HCT116 (cell line): ENCODE measurements at regions not wholly inside any gene's neighbourhood (a gene's known extent, or its start where the extent isn't known, plus 50 kb on each side); places are given as distances from the start of the nearest gene placed in this dataset.

Experiments
- ATAC-seq: fragments of 200-7000 bp; cut with Tn5 transposase; 2 replicates; pipeline ENCODE4 v1.9.1; 2020; ENCODE audit warnings: mild to moderate bottlenecking, moderate library complexity
- BruUV-seq: library from RNA; stranded (reverse); fragments of 400-500 nt; replicated peaks from 2 replicates; lab custom pipeline; 2021; lab: Mats Ljungman, UMichigan
- CTCF ChIA-PET: fragments of 300-600 bp; sonication (Branson Sonifier 250); formaldehyde crosslinking; loops from one replicate; lab custom pipeline; 2021; ENCODE audit warnings: antibody characterized with exemption; lab: Charles Lee
- POLR2A ChIA-PET: fragments of 300-600, 350-600 bp; sonication (Branson Sonifier 250); formaldehyde crosslinking; loops from one replicate; lab custom pipeline; 2021; ENCODE audit warnings: antibody characterized with exemption; lab: Charles Lee
- RAD21 ChIA-PET, 2 experiments: fragments of 300-600 bp; sonication (Branson Sonifier 250); formaldehyde crosslinking; loops; one replicate each; lab custom pipeline; 2023; ENCODE audit warnings: low total read pairs in 2 of 2; ENCODE audit not compliant: uncharacterized antibody in 2 of 2, unreplicated experiment in 2 of 2, low non-redundant PET in 1 of 2; lab: Charles Lee
- DNase-seq: peaks from one replicate; pipeline ENCODE4 v3.0.0-alpha.2; 2010; ENCODE audit warnings: low read depth, low spot score
- H2AFZ ChIP-seq: fragments of 200-600 bp; shearing (Covaris generic), sonication (generic); 2 replicates; pipeline ENCODE4 v1.6.1; 2017; ENCODE audit warnings: low read depth, mixed run types, mixed read lengths, antibody characterized with exemption, low read length; ENCODE audit not compliant: poor library complexity, severe bottlenecking
- H3K27ac ChIP-seq: 2 replicates; pipeline ENCODE4 v1.5.1; 2012; ENCODE audit warnings: low read depth, low read length
- H3K27me3 ChIP-seq: fragments of 200-600 bp; sonication (generic); 2 replicates; pipeline ENCODE4 v1.6.1; 2016; ENCODE audit warnings: mixed run types, low read length, mixed read lengths; ENCODE audit not compliant: insufficient read depth
- H3K36me3 ChIP-seq, 2 experiments: fragments of 200-500 bp in 1 of 2; fragments of 200-600 bp in 1 of 2; sonication (Bioruptor generic) in 1 of 2; sonication (generic) in 1 of 2; 2 replicates each; pipeline versions ENCODE4 v1.5.1 to v1.6.1; 2014 to 2016; ENCODE audit warnings: low read length in 2 of 2, inconsistent platforms in 1 of 2, mixed read lengths in 1 of 2, mixed run types in 1 of 2; ENCODE audit not compliant: insufficient read depth in 2 of 2, control insufficient read depth in 1 of 2
- H3K4me1 ChIP-seq, 2 experiments: fragments of 200-600 bp in 1 of 2; sonication (generic) in 1 of 2; 2 replicates each; pipeline versions ENCODE4 v1.5.1 to v1.6.1; 2012 to 2017; ENCODE audit warnings: low read length in 2 of 2, inconsistent platforms in 1 of 2, mild to moderate bottlenecking in 1 of 2, mixed read lengths in 1 of 2, mixed run types in 1 of 2, moderate library complexity in 1 of 2; ENCODE audit not compliant: insufficient read depth in 2 of 2, control insufficient read depth in 1 of 2
- H3K4me2 ChIP-seq: fragments of 200-600 bp; sonication (generic); 2 replicates; pipeline ENCODE4 v1.6.1; 2017; ENCODE audit warnings: mixed run types, low read length, mixed read lengths
- H3K4me3 ChIP-seq, 2 experiments: fragments of 200-600 bp in 1 of 2; sonication (generic) in 1 of 2; replicated peaks in 1 of 2; 2 replicates each; pipeline ENCODE4 v1.5.1; 2011 to 2016; ENCODE audit warnings: low read length in 2 of 2, control low read depth in 1 of 2, low read depth in 1 of 2, mild to moderate bottlenecking in 1 of 2, mixed read lengths in 1 of 2, mixed run types in 1 of 2
- H3K79me2 ChIP-seq: fragments of 200-600 bp; sonication (generic); 2 replicates; pipeline ENCODE4 v1.6.1; 2017; ENCODE audit warnings: mild to moderate bottlenecking, mixed run types, low read length, moderate library complexity, mixed read lengths; ENCODE audit not compliant: insufficient read depth
- H3K9ac ChIP-seq: fragments of 200-600 bp; sonication (generic); 2 replicates; pipeline ENCODE4 v1.6.1; 2016; ENCODE audit warnings: low read length, mixed read lengths
- H3K9me2 ChIP-seq: fragments of 200-600 bp; sonication (generic), shearing (Covaris generic); 2 replicates; pipeline ENCODE4 v1.6.1; 2017; ENCODE audit warnings: mixed run types, mild to moderate bottlenecking, moderate library complexity; ENCODE audit not compliant: insufficient read depth
- H3K9me3 ChIP-seq, 2 experiments: fragments of 200-500 bp in 1 of 2; fragments of 200-600 bp in 1 of 2; sonication (Bioruptor generic) in 1 of 2; sonication (generic) in 1 of 2; 2 replicates each; pipeline ENCODE4 v1.6.1; 2014 to 2017; ENCODE audit warnings: low read length in 2 of 2, mixed read lengths in 2 of 2, inconsistent platforms in 1 of 2, low read depth in 1 of 2, mild to moderate bottlenecking in 1 of 2, mixed run types in 1 of 2, moderate library complexity in 1 of 2; ENCODE audit not compliant: control insufficient read depth in 1 of 2, insufficient read depth in 1 of 2
- H4K20me1 ChIP-seq: fragments of 200-600 bp; sonication (generic), shearing (Covaris generic); 2 replicates; pipeline ENCODE4 v1.6.1; 2017; ENCODE audit warnings: mixed run types, mild to moderate bottlenecking, moderate library complexity; ENCODE audit not compliant: insufficient read depth
- CBX3 ChIP-seq: IDR thresholded peaks from 2 replicates; pipeline ENCODE4 v1.6.1; 2012; ENCODE audit warnings: low read depth
- FOSL1 ChIP-seq: IDR thresholded peaks from 2 replicates; pipeline ENCODE4 v1.6.1; 2012; ENCODE audit warnings: low read depth
- POLR2AphosphoS5 ChIP-seq: IDR thresholded peaks from 2 replicates; pipeline ENCODE4 v1.6.1; 2011; ENCODE audit warnings: mild to moderate bottlenecking, low read depth, low read length, moderate library complexity
- YY1 ChIP-seq: IDR thresholded peaks from 2 replicates; pipeline ENCODE4 v1.6.1; 2011; ENCODE audit warnings: low read length, low read depth, moderate library complexity, mild to moderate bottlenecking; ENCODE audit not compliant: insufficient replicate concordance; ENCODE audit errors: extremely low read depth
- ZBTB33 ChIP-seq: IDR thresholded peaks from 2 replicates; pipeline ENCODE4 v1.6.1; 2011; ENCODE audit warnings: mild to moderate bottlenecking, low read length, moderate library complexity; ENCODE audit not compliant: insufficient replicate concordance; ENCODE audit errors: extremely low read depth
- intact Hi-C: fragments of 100-400 bp; cut with micrococcal nuclease; formaldehyde crosslinking; loops from 2 replicates; pipeline ENCODE4 v1.10.0; 2022

- H3K27ac ChIP-seq, result no peak overlapping the region
- H3K4me2 ChIP-seq, result no peak overlapping the region
- peaks cover 0 to 4% of the 10 kb centered on the region in 2 experiments; a peak in 2 of 4 replicates for H3K4me1 ChIP-seq
- H3K4me3 ChIP-seq, result no peak overlapping the region
- no peak for ATAC-seq
- H3K9me3 ChIP-seq, result no peaks in the 10 kb centered on the region
- ChIA-PET RAD21 (no interaction called here), POLR2A (no interaction called here), CTCF (no interaction called here)
- no peak for DNase-seq
- H4K20me1 ChIP-seq, result no peaks in the 10 kb centered on the region
- no peaks in the 10 kb centered on the region for H3K79me2 ChIP-seq
- no peak overlapping the region for H2AFZ ChIP-seq
- TF ChIP-seq YY1 (no peak), FOSL1 (no peak), ZBTB33 (no peak), POLR2AphosphoS5 (no peak)
- intact Hi-C loops, result no loop called here
- H3K9ac ChIP-seq, result no peak overlapping the region
- no peaks in the 10 kb centered on the region for H3K36me3 ChIP-seq
- no peaks in the 10 kb centered on the region for H3K9me2 ChIP-seq
- no TSS peak for BruUV-seq
- peaks cover 19% of the 10 kb centered on the region; the same call in 1 of the 2 replicates for H3K27me3 ChIP-seq
These were observed 138.0 kb upstream of the TBX18 start for GRCh38 chr6:84902354-84902928.

DNA sequence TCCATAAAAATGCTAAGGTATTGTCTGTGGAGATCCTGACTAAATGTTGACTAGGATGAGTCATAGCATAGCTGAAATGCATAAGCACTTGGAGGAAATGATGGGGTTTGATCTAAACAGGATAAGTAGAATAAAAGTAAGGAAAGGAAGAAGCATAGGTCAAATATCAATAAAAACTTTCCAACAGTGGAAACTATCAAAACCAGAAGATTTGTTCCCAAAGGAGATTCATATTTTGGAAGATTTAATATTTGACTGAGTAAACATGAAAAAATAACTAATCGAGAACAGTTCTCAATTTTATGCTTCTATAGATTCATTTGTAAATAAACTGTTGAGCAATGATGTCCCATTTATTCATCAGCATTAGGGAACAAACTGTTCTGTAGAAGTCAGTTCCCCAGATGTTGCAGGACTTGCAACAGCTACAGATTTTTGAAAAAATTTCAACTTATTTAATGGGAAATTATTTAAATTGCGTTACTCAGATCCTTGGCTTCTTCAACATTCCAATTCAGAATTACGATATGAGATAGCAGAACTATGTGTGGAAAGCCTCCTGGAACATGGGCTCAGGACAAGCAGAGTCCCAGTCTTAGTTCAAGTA is 133.7 kb upstream of the TBX18 start:
- no peak for ATAC-seq
- TF ChIP-seq FOSL1, result peak; percentile 22; the same call in 1 of the 2 replicates
- TF ChIP-seq CBX3, result no peak
- ChIA-PET CTCF (no interaction called here), POLR2A (no interaction called here), RAD21 (no interaction called here)
- H3K27ac ChIP-seq, result no peak overlapping the region
- H3K4me1 ChIP-seq, result peaks cover 0 to 4% of the 10 kb centered on the region in 2 experiments; a peak in 2 of 4 replicates
- no peaks in the 10 kb centered on the region for H3K9me2 ChIP-seq
- no peaks in the 10 kb centered on the region for H4K20me1 ChIP-seq
- H3K79me2 ChIP-seq, result no peaks in the 10 kb centered on the region
- no peak overlapping the region for H3K9ac ChIP-seq
- no peaks in the 10 kb centered on the region for H3K36me3 ChIP-seq
- H3K4me3 ChIP-seq, result no peak overlapping the region
- no peak overlapping the region for H3K4me2 ChIP-seq
- no peaks in the 10 kb centered on the region for H3K9me3 ChIP-seq
- DNase-seq, result no peak
- intact Hi-C loops, result no loop called here
- no peak overlapping the region for H2AFZ ChIP-seq
- BruUV-seq, result no TSS peak
- peaks cover 5% of the 10 kb centered on the region; the same call in 1 of the 2 replicates for H3K27me3 ChIP-seq
